ENCODE measurements at regions not wholly inside any gene's neighbourhood (a gene's known extent, or its start where the extent isn't known, plus 50 kb on each side); places are given as distances from the start of the nearest gene placed in this dataset.

GRCh38 chr15:25192651-25193050 is 237.9 kb downstream of the SNRPN start:
- TF ChIP-seq CTCF (IDR thresholded peaks at IDR 0.05), result no peak
- no peak for DNase-seq
- Mint-ChIP-seq H3K27me3 (ENCODE audit: insufficient read depth) (no peaks in the 10 kb centered on the region; the same call in 1 of the 2 replicates), H3K4me3 (no peak overlapping the region), H3K9me3 (peaks cover 64% of the 10 kb centered on the region), H3K4me1 (ENCODE audit: low read depth) (no peaks in the 10 kb centered on the region), H3K36me3 (ENCODE audit: low read depth) (no peaks in the 10 kb centered on the region), H3K27ac (no peak overlapping the region)

GRCh38 chr15:25207369-25207768 is 231.5 kb downstream of the UBE3A start:
- H3K27me3 Mint-ChIP-seq (ENCODE audit: insufficient read depth), result no peaks in the 10 kb centered on the region; the same call in 1 of the 2 replicates
- DNase-seq, result no peak

GRCh38 chr15:25208735-25209134 is 230.1 kb downstream of the UBE3A start:
- Mint-ChIP-seq H3K27ac (no peak overlapping the region), H3K9me3 (peaks cover 46% of the 10 kb centered on the region), H3K4me3 (no peak overlapping the region), H3K27me3 (ENCODE audit: insufficient read depth) (no peaks in the 10 kb centered on the region; the same call in 1 of the 2 replicates), H3K4me1 (ENCODE audit: low read depth) (no peaks in the 10 kb centered on the region), H3K36me3 (ENCODE audit: low read depth) (no peaks in the 10 kb centered on the region)
- no peak for DNase-seq
- TF ChIP-seq CTCF (IDR thresholded peaks at IDR 0.05), result no peak

More at GRCh38 chr15:25207369-25207768, 231.5 kb downstream of the UBE3A start:
- H3K27ac Mint-ChIP-seq, result no peak overlapping the region
- H3K9me3 Mint-ChIP-seq, result peaks cover 38% of the 10 kb centered on the region
- no peak overlapping the region for H3K4me3 Mint-ChIP-seq
- no peaks in the 10 kb centered on the region for H3K36me3 Mint-ChIP-seq (ENCODE audit: low read depth)
- no peaks in the 10 kb centered on the region for H3K4me1 Mint-ChIP-seq (ENCODE audit: low read depth)
- no peak for TF ChIP-seq CTCF (IDR thresholded peaks at IDR 0.05)

- H3K27me3 Mint-ChIP-seq (ENCODE audit: insufficient read depth), result no peaks in the 10 kb centered on the region
- no peak overlapping the region for H3K27ac Mint-ChIP-seq
- DNase-seq, result no peak
- no peak for TF ChIP-seq CTCF (IDR thresholded peaks at IDR 0.05)
- H3K4me3 Mint-ChIP-seq, result no peak overlapping the region
- H3K4me1 Mint-ChIP-seq (ENCODE audit: low read depth), result no peaks in the 10 kb centered on the region
- H3K36me3 Mint-ChIP-seq (ENCODE audit: low read depth), result no peaks in the 10 kb centered on the region; the same call in 1 of the 2 replicates
- peaks cover 73% of the 10 kb centered on the region for H3K9me3 Mint-ChIP-seq
Measured at GRCh38 chr15:25220834-25221233, 218.0 kb downstream of the UBE3A start.

GRCh38 chr15:25224396-25224795 is 214.4 kb downstream of the UBE3A start:
- no peak for TF ChIP-seq CTCF (IDR thresholded peaks at IDR 0.05)
- no peaks in the 10 kb centered on the region for H3K4me1 Mint-ChIP-seq (ENCODE audit: low read depth)
- no peak overlapping the region for H3K4me3 Mint-ChIP-seq

GRCh38 chr15:25226360-25226759 is 212.5 kb downstream of the UBE3A start:
- Mint-ChIP-seq H3K4me3 (no peak overlapping the region), H3K36me3 (ENCODE audit: low read depth) (no peaks in the 10 kb centered on the region), H3K27ac (no peak overlapping the region), H3K27me3 (ENCODE audit: insufficient read depth) (no peaks in the 10 kb centered on the region; the same call in 1 of the 2 replicates), H3K9me3 (peaks cover 43% of the 10 kb centered on the region), H3K4me1 (ENCODE audit: low read depth) (no peaks in the 10 kb centered on the region)
- DNase-seq, result no peak
- TF ChIP-seq CTCF (IDR thresholded peaks at IDR 0.05), result no peak

More at GRCh38 chr15:25224396-25224795, 214.4 kb downstream of the UBE3A start:
- no peaks in the 10 kb centered on the region for H3K36me3 Mint-ChIP-seq (ENCODE audit: low read depth)
- H3K27me3 Mint-ChIP-seq (ENCODE audit: insufficient read depth), result no peaks in the 10 kb centered on the region; the same call in 1 of the 2 replicates
- DNase-seq, result no peak
- H3K9me3 Mint-ChIP-seq, result peaks cover 59% of the 10 kb centered on the region
- no peak overlapping the region for H3K27ac Mint-ChIP-seq
